NT2/D1 (cell line): ENCODE measurements at regions not wholly inside any gene's neighbourhood (a gene's known extent, or its start where the extent isn't known, plus 50 kb on each side); places are given as distances from the start of the nearest gene placed in this dataset.

Experiments
- SUZ12 ChIP-seq: IDR thresholded peaks from 2 replicates; pipeline ENCODE4 v1.6.1; 2011; ENCODE audit not compliant: insufficient read length, insufficient read depth; ENCODE audit errors: extremely low read depth
- YY1 ChIP-seq: IDR thresholded peaks from 2 replicates; pipeline ENCODE4 v1.6.1; 2011; ENCODE audit not compliant: insufficient read length, insufficient read depth
- ZNF274 ChIP-seq: IDR thresholded peaks from 2 replicates; pipeline ENCODE4 v1.6.1; 2011; ENCODE audit warnings: mild to moderate bottlenecking, low read depth, low read length

GRCh38 chr15:29911705-29912104 is 89.4 kb upstream of the TJP1 start:
- TF ChIP-seq ZNF274 (no peak), SUZ12 (no peak), YY1 (no peak)
